HG03457 (cell line): ENCODE measurements at regions not wholly inside any gene's neighbourhood (a gene's known extent, or its start where the extent isn't known, plus 50 kb on each side); places are given as distances from the start of the nearest gene placed in this dataset.
"Not testable (repeated sequence)": the region's sequence is repeated elsewhere in the genome, so short reads cannot be mapped to it uniquely, and the experiment has no call there.

Experiments
- ATAC-seq: cut with Tn5 transposase; IDR thresholded peaks from one replicate; pipeline ENCODE4 v1.9.1; 2021; ENCODE audit warnings: moderate number of reproducible peaks; ENCODE audit not compliant: unreplicated experiment

DNA sequence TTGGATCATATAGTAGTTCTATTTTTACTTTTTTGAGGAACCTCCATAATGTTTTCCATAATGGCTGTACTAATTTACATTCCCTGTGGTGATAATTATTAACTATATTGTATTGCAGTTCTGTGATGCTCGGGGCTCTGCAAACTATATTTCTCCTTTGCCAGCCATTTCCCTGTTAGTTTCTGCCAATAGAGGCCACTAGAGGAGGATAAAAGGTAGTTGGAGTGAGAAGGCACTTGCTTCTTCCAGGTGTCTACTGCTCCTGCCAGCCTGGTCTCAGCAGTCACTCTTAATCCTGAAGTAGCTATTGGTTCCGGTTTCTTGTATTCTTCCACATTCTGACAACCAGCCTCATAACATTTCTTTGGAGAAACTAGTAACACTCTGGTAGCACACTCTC is 233.9 kb upstream of the GBE1 start:
- no peak for ATAC-seq

GRCh38 chr3:81989758-81990157 is 228.3 kb upstream of the GBE1 start:
- no peak for ATAC-seq

GRCh38 chr3:81989274-81989673 is 227.8 kb upstream of the GBE1 start:
- no peak for ATAC-seq

DNA sequence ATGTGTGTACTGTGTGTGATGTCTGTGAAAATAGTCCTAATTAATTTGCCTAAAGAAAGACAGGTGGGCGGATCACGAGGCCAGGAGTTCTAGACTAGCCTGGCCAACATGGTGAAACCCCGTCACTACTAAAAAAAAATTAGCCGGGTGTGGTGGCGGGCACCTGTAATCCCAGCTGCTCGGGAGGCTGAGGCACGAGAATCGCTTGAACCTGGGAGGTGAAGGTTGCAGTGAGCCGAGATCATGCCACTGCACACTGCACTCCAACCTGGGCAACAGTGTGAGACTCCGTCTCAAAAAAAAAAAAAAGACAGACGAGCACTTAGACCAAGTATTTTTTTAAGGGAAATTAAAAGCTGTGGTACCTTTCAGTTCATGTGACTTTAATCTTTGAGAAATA is 226.0 kb upstream of the GBE1 start:
- ATAC-seq, result not testable (repeated sequence)

- ATAC-seq, result no peak
Observed at GRCh38 chr3:81985996-81986723, 224.7 kb upstream of the GBE1 start.

GRCh38 chr3:81983382-81983781 is 221.9 kb upstream of the GBE1 start:
- ATAC-seq, result no peak

DNA sequence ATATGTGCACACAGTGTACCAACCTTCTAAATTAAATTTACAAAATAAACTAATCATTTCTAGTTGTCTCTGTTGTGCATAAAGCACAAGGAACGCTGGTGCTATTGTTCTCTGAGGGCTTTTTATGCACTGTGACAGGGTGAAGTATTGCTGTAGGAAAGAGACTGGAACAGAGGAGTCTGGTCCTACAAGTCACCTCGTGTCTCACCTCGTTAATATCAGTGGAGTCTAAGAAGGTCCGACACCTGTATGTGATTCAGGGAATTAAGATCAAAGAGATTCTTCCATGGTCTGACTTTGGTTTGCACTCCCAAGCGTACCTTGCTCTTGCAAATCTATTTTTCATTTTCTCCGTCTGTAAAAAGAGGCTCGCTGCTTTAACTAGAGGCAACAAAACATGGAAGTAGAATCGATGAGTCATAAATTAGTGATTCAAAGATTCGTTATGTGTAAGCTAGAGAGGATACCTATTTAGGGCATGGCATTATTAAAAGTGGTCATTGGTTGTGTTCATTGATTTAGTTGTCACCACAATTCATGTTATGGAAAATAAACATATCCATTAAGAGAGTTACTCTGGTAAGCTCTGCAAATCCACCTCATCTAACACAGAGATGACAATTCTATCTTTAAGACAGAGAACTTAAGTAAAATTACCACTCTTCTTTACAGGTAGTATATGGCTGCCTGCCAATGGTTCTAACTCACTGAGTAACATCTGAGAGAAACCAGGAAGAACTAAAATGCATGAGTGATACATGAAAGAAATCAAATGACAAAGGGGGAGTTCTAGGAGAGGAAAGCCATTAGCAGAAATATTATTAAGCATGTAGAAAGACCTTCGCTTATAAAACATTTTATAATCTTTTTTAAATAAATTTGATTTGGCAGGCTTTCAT is 219.4 kb upstream of the GBE1 start:
- ATAC-seq, result no peak

DNA sequence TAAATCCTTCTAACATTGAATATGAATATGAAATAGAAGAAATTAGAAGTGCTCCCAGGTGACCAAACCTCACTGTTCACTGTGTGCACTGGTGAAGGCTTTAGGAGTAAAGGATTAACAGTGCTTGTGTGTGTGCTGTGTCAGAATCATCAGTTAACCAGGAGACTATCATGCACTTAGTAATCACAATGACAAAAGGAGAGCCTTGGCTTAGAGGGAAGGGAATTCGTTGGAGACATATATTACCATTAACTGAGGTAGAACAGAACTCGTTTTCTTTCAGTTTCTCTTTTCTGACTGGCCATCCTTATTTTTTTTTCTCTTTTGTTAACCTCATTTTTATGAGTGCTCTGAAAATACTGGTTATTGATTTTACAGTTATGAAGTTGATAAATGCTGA is 213.3 kb upstream of the GBE1 start:
- no peak for ATAC-seq

- no peak for ATAC-seq
Observed at GRCh38 chr3:81968658-81969057, 207.2 kb upstream of the GBE1 start.

GRCh38 chr3:81967393-81967792 is 205.9 kb upstream of the GBE1 start:
- ATAC-seq, result no peak

DNA sequence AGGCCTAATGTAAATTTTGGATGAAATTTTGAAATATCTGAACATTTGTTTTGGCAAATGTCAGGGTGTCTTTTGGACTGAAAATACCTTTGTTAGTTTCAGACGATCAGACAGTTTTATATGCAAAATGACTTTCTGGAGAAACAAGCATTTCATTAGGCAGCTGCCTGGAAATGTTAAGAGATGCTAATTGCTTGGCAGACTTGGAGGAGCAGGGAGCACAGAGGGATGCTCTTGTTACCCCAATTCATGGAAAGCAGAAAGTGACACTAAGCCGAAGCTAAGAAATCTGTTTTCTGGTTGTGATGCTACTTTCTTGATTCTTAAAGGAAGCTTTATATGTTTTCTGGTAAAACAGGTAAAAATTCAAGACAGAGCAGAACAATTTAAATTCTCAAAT is 204.3 kb upstream of the GBE1 start:
- ATAC-seq, result no peak

DNA sequence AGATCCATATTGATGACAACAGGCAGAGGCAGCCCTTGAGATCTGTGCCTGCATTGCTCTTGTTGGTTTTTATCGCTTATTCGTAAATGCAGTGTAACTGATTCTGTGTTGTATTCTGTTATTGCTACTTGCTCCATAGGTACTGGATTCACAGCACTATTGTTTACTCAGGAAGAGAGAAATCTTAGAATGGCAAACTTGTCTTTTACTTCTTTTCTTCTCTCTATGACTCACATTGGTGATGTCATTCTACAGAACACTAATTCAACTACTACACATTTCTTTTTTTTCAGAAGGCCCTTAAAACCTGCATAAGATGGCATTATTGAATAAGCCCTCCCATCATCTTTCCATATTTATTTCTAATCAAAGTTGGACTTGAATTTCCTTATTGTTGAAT is 201.0 kb upstream of the GBE1 start:
- ATAC-seq, result no peak

DNA sequence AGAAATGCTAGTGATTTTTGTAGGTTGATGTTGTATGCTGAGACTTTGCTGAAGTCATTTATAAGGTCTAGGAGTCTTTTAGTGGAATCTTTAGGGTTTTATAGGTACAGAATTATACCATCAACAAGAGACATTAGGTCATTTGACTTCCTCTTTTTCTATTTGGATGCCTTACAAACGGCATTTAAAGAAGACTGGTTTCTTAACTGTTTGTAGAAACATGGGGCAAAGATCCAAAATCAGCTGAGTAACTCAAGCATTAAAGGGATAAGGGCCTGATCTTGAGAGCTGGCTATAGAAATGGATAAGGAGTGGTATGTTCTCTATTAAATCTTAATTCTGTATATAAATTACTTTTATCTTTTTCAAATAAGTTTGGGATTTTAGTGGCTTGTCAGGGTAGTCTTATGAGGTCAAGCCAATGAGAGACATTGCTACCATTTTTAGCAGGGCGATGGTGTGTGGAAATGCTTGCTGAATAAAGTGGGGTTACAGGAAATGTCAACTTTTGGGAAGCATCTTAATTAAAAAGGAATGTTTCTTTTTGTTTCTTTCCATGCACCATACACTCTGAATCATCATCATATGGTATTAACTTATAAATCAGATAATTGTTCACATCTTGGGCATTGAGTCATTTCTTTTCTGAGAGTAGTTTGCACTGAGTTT is 197.7 kb upstream of the GBE1 start:
- ATAC-seq, result no peak

DNA sequence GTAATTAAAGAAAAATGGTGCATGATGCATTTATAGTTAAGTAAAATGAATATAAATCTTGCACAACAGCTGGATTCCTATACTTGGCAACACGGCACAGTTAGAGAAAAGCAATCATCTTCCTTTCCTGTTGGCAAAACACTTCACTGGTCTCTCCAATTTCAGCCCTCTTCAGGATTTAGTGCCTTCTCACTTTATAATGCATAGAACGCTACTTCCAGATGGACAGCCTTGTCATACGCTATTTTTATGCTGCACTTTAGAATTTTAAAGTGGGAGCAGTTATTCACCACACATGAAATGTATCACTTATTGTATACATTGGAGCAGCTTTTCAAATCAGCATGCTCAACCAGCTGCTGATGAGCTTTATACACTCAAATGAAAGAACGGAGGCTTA is 194.4 kb upstream of the GBE1 start:
- no peak for ATAC-seq

DNA sequence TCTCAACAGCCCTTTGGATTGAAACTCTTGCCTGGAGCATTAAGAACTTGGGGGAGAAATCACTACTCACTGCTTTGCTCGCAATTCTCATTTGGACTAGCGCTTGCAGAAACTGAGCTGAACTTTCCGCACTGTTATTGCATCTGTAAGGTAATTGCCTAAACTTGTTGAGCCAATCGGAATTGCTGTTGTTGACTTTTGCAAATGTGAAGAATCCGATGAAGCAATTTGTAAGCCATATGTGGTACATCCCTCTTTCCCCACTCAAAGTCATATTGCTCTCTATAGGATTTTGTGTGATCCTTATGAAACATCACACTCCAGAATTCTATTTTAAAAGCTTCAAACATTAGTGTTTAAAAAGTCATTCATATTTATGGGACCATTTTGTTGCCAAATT is 191.7 kb upstream of the GBE1 start:
- no peak for ATAC-seq

- ATAC-seq, result no peak
Observed at GRCh38 chr3:81952141-81952540, 190.7 kb upstream of the GBE1 start.

- no peak for ATAC-seq
Observed at GRCh38 chr3:81951636-81952035, 190.2 kb upstream of the GBE1 start.

- ATAC-seq, result no peak
Observed at GRCh38 chr3:81951106-81951505, 189.7 kb upstream of the GBE1 start.

DNA sequence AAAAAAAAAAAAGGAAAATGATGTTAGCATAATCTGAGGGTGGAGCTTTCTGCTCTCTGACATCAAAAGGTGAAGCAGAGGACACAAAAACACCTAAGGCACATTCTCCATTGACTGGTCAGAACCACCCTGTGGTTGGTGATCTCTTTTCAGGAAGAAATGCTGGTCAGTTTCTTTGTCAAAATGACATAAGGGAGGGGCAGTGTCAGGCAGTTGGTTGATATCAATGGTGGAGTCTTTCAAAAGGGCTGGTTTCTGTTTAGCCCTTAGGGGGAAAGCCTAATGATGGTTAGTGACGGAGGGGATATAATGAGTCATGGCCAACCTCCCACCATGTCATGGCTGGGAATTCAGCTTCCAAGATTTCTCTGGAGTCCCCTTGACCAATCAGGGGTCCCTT is 185.9 kb upstream of the GBE1 start:
- no peak for ATAC-seq

DNA sequence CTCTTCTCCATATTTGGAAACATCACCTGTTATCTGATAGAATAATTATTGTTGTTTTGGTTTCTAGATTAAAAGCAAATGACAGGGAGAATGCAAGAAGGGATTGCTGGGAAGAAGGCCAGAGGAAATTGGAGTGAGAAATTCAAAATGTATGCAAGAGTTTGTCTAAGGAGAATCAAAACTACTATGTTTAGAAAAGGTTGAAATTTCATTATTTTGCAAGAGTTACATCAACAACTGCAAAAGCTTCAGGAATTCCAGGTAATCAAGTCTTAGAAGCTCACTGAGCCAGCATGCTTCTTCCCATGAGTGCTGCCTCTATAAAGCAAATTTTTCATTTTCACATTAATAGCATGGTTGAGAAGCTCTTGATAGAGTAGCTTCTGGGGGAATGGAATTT is 177.2 kb upstream of the GBE1 start:
- ATAC-seq, result no peak

DNA sequence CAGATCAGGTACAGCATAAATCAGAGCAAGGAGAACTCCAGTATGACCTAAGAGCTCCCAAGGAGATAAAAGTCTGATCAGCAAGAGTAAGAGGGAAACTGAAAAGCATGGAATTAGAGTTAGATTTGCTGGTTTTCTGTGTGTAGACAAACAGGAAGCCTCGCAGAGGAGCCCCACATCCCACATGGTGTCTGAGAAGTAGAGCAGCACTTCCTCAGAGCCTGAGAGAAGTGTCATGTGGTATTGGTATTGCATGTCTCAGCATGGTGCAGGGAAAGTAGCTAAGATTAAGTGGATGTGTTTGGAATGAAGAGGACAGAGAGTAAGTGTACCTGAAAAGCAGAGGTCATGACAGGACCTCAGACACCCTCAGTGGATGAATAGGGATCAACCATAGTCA is 175.4 kb upstream of the GBE1 start:
- no peak for ATAC-seq

- no peak for ATAC-seq
Observed at GRCh38 chr3:81932681-81933080, 171.2 kb upstream of the GBE1 start.
